GM19468 (cell line): ENCODE measurements at regions not wholly inside any gene's neighbourhood (a gene's known extent, or its start where the extent isn't known, plus 50 kb on each side); places are given as distances from the start of the nearest gene placed in this dataset.
"Not testable (repeated sequence)": the region's sequence is repeated elsewhere in the genome, so short reads cannot be mapped to it uniquely, and the experiment has no call there.

Source experiments
- ATAC-seq: cut with Tn5 transposase; IDR thresholded peaks from one replicate; pipeline ENCODE4 v1.9.1; 2021; ENCODE audit warnings: mild to moderate bottlenecking, moderate library complexity, moderate number of reproducible peaks; ENCODE audit not compliant: unreplicated experiment; ENCODE audit errors: extremely low read depth

DNA sequence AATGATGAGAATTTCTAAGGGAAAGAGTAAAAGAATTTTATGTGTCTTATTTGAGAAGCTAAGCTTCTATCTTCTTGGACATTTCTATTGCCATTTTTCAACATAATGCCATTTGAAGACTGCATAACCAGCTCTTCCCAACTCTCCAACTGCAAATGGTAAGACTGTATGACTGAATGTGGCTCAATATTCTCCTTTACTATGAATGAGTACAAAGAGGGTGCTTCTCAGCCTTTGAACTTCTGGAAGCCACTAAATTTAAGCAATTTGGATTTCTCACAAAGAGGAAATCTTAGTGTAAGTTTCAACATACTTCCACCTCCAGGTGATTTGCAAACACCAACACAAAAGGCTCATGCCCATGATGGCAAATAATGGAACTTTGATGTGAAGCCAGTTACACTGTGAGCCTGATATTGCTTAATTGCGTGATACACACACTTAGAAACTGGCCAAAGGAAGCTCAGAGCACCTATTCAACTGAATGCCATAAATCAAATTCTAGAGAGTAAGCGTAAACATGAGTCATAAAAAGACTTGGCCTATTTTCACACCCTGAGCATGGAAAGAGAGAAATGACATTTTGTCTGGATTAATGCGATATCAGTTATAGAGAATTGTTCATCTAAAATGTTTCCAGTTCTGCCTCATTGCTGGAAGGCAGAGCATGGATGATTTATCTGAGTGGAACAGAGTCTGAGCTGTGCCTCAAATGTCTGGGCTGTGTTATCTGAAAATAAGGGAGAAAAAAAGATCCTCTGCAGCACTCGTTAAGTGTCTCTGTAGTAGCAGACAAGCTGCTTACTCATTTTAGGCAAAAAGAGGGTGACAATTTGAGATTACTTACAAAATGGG, 145.3 kb downstream of the PLK2 start:
- ATAC-seq = no peak

DNA sequence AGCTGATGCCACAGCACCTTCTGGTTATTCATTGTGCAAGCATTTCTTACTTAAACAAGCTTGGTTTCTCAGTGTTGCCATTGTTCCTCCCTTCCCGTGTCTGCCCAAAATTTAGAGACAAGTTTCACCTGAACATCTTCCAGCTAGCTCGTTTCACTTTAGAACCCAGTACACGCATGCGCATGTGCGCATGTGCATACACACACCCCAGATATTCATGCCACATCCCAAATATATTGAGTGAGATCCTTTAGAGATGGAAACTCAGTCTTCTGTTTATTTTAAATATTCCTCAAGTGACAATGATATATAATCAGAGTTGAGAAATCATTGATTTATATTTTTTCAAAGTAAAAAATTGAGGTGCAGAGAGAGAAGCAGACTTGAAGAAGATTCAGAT, 147.6 kb downstream of the PLK2 start:
- ATAC-seq = no peak

DNA sequence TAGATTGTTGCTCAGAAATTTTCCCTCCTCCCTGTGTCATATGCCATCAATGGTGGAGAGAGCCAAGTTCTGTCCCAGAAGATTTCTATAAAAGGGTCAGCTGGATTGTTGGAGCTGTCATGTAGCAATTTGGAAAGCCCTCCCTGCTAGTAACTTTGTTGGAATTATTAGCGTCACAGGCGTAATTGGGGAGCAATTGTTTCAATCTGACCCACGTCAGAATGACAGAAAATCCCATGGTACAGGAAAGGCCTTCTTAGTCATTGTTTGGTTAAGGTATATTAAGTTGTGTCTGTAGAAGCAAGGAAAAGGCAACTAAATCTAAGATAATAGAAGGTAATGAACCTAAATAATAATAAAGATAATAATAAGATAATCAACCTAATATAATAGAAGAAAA, 148.4 kb downstream of the PLK2 start:
- no peak for ATAC-seq

DNA sequence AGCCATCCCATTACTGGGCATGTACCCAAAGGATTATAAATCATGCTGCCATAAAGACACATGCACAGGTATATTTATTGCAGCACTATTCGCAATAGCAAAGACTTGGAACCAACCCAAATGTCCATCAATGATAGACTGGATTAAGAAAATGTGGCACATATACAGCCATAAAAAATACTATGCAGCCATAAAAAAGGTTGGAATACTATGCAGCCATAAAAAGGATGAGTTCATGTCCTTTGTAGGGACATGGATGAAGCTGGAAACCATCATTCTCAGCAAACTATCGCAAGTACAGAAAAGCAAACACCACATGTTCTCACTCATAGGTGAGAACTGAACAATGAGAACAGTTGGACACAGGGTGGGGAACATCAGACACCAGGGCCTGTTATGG, 151.5 kb downstream of the PLK2 start:
- not testable (repeated sequence) for ATAC-seq

DNA sequence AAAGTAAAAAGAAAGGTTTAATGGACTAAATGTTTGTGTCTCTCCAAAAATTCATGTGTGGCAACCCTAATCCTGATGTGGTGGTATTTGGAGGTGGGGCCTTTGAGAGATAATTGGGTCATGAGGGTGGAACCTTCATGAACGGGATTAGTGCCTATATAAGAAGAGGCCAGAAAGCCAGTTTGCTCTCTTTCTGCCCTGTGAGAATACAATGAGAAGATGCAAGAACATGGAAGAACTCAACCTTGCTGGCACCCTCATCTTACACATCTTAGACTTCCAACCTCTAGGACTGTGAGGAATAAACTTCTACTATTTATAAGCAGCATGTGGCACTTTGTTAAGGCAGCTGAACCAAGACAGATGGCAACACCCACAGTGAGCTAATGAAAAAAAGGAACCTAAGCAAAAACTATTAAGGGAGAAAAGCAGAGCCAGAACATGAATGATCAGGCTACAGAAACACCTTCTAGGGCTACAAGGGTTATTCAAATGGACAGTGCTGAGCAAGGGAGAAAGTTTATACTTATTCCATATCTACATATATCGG, 159.5 kb downstream of the PLK2 start:
- ATAC-seq = no peak

DNA sequence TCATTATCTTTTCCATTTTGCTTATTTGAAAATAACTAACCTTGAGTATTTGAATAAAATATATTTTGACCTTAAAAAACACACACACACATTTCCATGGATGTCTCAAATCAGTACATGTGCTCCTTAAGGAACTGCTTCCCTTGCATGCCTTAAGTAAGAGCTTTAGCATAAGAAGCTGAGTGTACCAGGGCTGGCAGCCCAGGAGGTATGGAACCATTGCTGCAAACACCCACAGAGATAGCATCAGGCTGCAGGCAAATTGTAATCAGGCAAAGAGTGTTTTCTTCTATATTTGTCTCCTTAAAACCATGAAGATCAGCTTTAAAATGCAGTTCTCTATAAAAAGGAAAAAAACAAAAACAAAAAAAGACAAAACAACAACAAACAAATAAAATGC, 160.6 kb downstream of the PLK2 start:
- no peak for ATAC-seq

DNA sequence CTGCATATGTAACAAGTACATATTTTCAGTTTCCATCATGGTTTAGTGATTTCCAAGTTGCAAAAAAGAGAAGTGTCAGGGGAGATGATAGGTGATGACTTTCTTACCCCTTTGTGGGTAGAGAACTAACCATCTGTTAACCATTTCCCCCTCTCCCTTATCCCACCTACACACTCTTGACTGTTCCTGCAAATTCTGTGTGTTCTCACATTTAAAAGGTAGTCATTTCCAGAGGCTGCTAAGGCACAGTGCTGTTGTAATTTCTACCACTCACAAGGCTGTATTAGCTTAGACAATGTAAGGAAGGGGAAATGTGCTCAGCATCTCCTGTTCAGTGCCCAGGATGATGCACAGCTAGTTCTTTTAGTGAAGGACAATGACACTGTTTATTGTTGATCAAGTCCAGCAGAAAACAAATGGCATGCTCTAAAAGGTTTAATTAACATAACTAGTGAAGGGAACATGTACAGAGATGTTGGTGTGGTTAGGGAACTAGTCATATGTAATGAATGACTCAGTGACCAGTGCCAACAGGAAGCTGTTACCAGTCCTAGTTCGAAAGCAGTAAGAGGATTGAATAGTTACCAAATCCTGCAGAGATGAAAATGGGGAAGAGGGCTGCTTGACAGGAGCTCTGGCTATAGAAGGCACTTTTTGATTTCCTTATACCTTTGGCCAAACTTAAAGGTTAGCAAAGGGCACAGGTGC, 165.1 kb downstream of the PLK2 start:
- ATAC-seq = no peak

DNA sequence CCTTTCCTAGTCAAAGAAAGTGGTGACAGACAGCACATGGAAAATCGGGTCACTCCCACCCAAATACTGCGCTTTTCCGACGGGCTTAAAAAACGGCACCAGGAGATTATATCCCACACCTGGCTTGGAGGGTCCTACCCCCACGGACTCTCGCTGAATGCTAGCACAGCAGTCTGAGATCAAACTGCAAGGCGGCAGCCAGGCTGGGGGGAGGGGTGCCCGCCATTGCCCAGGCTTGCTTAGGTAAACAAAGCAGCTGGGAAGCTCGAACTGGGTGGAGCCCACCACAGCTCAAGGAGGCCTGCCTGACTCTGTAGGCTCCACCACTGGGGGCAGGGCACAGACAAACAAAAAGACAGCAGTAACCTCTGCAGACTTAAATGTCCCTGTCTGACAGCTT, 171.6 kb downstream of the PLK2 start:
- not testable (repeated sequence) for ATAC-seq

DNA sequence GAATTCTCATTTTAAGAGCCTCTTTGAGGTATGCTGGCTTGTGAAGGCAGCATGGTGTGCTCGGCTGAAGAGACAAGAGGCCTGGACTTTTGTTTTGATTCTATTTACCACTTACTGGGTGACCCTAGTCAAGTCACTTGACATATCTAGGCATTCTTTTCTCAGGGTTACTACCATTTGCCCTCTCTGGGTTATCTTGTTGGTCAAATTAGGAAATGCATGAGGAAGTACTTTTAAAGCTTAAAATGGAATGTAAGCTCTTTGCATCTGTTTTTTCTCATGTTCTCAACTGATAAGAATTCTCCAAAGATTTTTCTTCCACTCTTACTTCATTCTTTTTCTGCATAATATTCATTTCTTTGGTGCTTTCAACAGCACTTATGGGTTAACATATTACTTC, 173.1 kb downstream of the PLK2 start:
- no peak for ATAC-seq

DNA sequence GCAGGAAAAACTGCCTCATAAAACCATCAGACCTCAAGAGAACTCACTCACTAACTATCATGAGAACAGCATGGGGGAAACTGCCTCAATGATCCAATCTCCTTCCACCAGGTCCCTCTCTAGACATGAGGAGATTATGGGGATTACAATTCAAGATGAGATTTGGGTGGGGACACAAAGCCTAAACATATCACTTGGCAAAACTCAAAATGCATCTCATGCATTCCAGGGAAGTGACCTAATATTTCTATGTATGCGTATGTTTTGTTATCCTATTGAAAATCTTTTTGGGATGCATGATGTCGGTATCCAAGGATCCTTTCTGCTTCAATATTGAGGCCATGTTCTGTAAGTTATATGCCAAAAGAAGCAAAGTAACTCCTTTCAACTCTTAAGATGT, 174.0 kb downstream of the PLK2 start:
- ATAC-seq = no peak

DNA sequence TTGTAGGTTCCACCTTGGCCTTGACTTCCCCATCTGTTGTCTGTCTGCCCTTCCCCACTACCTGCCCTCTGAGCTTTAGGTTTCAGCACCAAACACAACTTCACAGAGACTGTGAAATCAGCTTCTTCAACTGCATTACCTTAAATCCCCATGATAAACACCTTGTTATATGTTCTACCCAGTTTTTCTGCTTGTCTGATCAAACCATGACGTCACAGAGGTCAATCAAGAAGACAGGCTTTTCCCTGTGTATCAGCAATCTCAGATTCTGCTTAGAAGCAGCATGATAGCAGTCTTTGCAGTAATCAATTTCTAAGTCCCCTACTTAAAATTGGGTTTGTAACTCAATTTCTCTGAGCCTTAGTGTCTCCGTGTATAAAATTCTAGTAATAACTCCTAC, 175.0 kb downstream of the PLK2 start:
- ATAC-seq = no peak

DNA sequence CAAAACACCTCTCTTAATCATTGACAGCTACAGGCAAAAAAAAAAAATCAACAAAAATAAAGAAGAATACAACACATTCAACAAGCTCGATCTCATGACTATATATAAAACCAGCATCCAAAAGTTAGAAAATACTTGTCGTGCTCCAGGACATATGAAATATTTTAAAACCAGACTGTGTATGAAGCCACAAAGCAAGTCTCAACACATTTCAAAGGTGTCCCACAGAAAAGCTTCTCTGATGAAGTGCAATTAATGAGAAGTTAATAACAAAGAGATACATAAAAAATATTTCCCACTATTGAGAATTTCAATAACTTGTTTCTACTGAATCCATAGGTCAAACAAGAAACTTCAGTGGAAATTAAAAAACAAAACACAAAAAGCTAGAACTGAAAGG, 178.7 kb downstream of the PLK2 start:
- ATAC-seq = no peak

DNA sequence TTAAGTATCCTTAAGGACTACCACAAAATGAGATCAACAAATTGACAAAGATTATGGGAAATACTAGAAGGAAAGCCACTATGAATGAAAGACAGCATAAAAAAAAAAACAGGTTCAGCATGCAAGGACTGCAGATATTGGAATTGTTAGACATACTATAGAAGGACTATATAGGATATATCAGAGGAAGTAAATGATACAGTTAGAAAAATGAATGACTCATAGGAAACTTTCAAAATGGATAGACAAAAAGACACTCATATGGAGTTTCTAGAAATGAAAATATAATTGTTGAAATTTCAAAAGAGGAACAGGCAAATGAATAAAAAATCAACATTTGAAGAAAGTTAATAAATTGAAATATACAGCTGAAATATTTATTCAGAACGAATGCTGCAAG, 180.6 kb downstream of the PLK2 start:
- no peak for ATAC-seq

DNA sequence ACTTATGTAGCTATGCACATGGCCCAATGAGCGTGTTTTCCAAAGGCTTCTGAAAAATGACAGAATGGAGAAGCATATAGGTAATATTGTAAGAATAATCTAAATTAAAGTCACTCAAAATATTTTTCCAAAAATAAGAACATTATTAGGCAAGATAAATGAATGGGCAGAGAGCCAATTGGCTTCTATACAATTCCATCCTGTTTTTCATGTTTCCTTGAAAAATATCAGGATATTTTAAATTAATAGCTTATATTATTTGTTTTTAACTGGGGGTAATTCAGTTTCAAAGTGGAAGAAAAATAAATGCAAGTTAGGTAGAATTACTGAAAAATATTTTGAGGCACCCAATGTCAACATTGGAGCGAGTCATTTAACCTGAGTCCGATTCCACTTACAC, 183.5 kb downstream of the PLK2 start:
- no peak for ATAC-seq

DNA sequence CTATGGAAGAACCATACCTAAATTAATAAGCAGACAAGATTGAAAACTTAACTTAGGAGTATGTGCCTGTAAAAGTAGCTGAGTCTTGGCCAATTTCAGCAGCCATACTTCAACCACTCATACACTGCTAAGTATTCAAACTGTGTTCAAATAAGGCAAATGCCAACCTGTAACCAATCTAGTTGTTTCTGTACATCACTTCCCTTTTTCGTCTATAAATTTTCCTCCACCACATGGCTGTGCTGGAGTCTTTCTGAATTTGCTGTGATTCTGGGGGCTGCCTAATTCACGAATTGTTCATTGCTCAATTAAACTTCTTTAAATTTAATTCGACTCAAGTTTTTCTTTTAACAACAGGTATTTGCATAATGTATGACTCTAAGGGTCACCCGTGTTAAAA, 184.4 kb downstream of the PLK2 start:
- ATAC-seq = no peak

DNA sequence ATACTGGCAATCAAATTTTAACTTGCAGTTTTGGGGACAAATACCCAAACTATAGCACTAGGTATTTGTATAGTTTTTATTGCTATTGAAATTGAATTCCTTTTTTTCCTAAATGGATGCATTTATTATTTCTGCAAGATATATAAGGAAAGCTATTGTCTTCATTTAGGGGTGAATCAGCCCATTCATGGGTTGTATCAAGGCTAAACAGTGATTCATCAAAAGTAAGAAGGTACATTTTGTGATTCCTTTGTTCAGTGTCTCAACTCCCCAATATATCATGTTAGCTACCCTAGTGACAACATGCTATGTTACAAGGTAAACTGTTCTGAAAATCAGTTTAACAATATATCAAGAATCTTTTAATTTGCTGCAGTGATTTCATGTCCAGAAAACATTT, 185.7 kb downstream of the PLK2 start:
- no peak for ATAC-seq

DNA sequence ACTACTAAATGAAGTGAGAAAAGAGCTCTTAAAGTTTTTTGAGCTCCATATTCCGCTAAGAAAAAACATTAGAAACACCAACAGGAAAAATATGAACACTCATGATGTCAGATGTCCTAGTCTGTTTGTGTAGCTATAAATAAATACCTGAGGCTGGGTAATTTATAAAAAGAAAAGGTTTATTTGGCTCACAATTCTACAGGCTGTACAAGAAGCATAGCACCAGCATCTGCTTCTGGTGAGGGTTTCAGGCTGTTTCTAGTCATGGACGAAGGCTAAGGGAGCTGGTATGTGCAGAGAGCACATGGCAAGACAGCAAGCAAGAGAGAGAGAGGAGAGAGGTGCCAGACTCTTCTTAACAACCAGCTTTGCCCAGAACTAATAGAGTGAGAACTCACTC, 186.2 kb downstream of the PLK2 start:
- ATAC-seq = no peak

DNA sequence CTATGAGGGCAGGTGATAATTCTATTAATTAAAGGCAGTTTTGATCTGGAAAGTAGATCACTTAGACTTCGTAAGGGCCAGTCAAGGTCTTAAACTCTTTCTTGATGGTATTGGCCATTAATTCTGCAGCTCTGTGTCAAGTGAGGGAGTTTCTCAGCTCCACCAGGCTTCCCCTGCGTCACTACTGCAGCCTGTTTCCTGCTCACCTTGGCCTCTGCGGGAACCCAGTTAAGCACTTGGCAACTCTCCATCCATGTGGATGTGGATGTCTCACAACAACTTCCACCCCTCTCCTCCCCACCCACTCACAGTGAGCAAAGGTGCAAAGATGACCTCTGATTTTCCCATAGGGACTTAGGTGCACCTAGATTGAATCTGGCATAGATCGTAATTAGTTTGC, 191.6 kb downstream of the PLK2 start:
- ATAC-seq = no peak

DNA sequence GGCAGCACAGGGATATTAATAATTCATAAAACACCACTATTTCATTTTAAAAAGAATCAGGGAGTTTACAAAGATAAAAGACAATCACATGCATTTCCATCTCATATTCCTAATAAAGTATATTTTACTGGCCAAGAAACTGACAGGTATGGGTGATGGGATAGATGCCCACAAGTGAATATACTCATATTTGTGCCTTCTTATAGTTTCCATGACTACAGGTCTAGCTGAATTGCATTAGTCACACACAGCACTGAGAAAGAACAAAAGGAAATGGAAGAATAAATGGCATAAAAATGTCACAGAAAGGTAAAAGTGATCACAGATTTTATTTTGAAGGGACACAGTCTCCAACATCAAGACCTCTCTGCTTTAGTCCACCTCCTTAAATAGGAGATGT, 193.5 kb downstream of the PLK2 start:
- no peak for ATAC-seq

DNA sequence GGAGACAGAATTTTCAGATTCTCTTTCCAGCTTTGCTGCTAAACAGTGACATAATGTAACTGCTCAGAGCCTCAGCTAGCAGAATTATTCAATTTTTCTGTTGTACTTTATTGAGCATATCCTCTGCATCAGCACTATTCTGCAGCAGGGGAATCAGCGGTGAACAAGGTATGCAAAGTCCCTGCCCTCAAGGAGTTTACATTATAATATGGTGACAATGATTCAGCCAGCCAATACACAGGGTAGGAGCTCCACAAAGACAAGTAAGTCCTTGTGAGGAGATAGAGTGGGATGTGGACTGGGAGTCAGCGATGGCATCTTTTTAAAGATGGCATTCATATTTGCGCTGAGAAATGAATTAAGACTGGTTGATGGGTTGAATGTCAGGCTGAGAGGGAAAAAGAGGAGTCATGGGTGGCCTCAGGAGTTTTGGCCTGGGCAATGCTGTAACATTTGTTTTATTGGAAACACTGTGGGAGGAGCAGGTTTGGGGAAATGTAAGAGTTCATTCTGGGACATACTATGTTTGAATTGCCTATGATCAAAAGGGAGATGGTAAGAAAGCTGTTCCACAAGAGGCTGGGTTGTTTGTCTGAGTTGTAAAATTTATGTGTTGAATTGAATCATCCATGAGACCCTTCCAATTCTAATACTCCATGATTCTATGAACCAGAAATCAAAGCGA, 194.5 kb downstream of the PLK2 start:
- no peak for ATAC-seq

DNA sequence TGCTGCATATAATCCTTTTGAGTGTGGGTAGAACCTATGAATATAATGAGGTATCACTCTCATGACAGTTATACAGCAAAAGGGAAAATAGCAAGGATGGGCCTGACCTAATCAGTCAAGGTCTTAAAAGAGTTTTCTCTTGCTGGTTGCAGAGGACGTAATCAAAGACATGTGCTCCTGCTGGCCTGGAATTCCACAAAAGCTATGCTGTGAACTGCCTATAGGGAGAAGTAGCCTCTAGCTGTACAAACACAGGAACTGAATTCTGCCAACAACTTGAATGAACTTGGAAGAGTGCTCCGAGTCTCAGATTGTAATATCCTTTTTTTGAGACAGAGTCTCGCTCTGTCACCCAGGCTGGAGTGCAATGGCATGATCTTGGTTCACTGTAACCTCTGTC, 195.6 kb downstream of the PLK2 start:
- ATAC-seq = no peak
